Body of pancreas (tissue), 4 donors: ENCODE measurements at regions not wholly inside any gene's neighbourhood (a gene's known extent, or its start where the extent isn't known, plus 50 kb on each side); places are given as distances from the start of the nearest gene placed in this dataset.
A peak's percentile ranks its signal among the peaks of the same experiment; 100 is the strongest.

Source experiments
- ATAC-seq: fragments of 150-250 bp; one replicate; pipeline ENCODE4 v1.9.1; 2016
- DNase-seq, 4 donors: peaks; one replicate each; pipeline ENCODE4 v3.0.0-alpha.2; 2019
- H3K27ac ChIP-seq, 4 donors: fragments of 200-600 bp; sonication (generic); 1 replicate in 3 of 4; 2 replicates in 1 of 4; pipeline versions ENCODE4 v1.5.1 to v1.6.1; 2016 to 2019; ENCODE audit warnings: mild to moderate bottlenecking in 1 of 4, mixed read lengths in 1 of 4, moderate library complexity in 1 of 4
- H3K27me3 ChIP-seq, 2 donors: fragments of 200-600 bp; sonication (generic); one replicate each; pipeline ENCODE4 v1.6.0; 2016; ENCODE audit warnings: mild to moderate bottlenecking in 1 of 2
- H3K36me3 ChIP-seq, 2 donors: fragments of 200-600 bp; sonication (generic); replicated peaks in 1 of 2; 2 replicates each; pipeline ENCODE4 v1.5.1; 2016; ENCODE audit warnings: low read depth in 2 of 2; ENCODE audit not compliant: insufficient read depth in 1 of 2
- H3K4me1 ChIP-seq: fragments of 200-600 bp; sonication (generic); one replicate; pipeline ENCODE4 v1.6.0; 2016
- H3K4me3 ChIP-seq, 2 donors: fragments of 200-600 bp; sonication (generic); 1 replicate in 1 of 2; 2 replicates in 1 of 2; pipeline ENCODE4 v1.5.1; 2016 to 2019
- H3K9me3 ChIP-seq, 3 donors: fragments of 200-600 bp; sonication (generic); 1 replicate in 2 of 3; 2 replicates in 1 of 3; pipeline ENCODE4 v1.5.1; 2016
- CTCF ChIP-seq, 7 experiments: fragments of 450-650 bp in 4 of 7; fragments of 200-600 bp in 3 of 7; sonication (generic) in 3 of 7; IDR thresholded peaks; one replicate each; pipeline ENCODE4 v1.5.1; 2016 to 2019; ENCODE audit warnings: antibody characterized with exemption in 7 of 7
- POLR2A ChIP-seq, 3 donors: fragments of 450-650 bp; IDR thresholded peaks; one replicate each; pipeline ENCODE4 v1.6.1; 2016; ENCODE audit warnings: antibody characterized with exemption in 3 of 3, mild to moderate bottlenecking in 2 of 3
- WGBS, 2 donors: methylation state at CpG; one replicate each; pipeline ENCODE4 v1.1.5; 2017; 5-methylcytosine and 5-hydroxymethylcytosine counted together
- intact Hi-C: fragments of 100-400 bp; cut with DNase I; formaldehyde crosslinking; loops from one replicate; pipeline ENCODE4 v1.15.1; 2023

- DNase-seq, result no peak
- Histone ChIP-seq H3K4me1 (no peaks in the 10 kb centered on the region), H3K36me3 (no peaks in the 10 kb centered on the region), H3K4me3 (no peak overlapping the region), H3K27me3 (no peaks in the 10 kb centered on the region), H3K27ac (no peak overlapping the region), H3K9me3 (no peaks in the 10 kb centered on the region)
- WGBS, 2 donors, result 90 to 91% methylated on average over 10 of the region's 10 CpGs
- ATAC-seq, result no peak
- intact Hi-C loops, result no loop called here
- TF ChIP-seq POLR2A (IDR thresholded peaks at IDR 0.05) (no peak), CTCF (IDR thresholded peaks at IDR 0.05) (no peak)
Observed at GRCh38 chr2:64837116-64837731, 152.0 kb upstream of the SLC1A4 start.

DNA sequence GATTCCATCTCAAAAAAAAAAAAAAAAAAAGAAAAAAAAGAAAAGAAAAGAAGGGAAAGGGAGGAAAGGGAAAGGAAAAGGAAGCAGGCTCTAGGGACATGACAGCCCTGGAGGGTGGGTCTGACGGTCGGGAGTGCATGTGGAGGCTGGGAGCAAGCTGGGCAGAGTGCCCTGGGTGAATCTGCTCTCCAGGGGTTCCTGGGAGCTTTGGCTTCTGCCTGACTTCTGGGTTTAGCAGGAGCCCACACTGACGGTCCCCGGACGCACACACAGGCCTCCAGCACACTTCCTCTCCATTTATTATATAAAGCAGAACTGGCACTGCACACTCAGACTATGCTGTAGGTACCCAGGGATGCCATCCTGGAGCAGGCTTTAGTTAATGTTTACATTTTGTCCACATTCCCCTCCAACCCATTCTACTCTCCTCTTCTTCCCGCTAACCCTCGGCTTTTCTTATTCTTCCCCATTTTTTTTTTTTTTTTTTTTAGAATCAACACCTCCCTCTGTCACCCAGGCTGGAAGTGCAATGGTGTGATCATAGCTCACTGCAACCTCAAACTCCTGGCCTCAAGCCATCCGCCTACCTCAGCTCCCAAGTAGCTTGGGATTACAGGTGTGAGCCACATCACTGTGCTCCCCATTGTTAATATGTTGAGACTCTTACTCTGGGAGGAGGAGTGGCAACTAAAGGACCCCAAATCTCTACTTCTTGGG is 151.1 kb upstream of the SLC1A4 start:
- DNase-seq, result peak in 1 of 4 donors; percentile 54
- 56 to 83% methylated on average over 8 of the region's 8 CpGs for WGBS, 2 donors
- Histone ChIP-seq H3K9me3 (no peaks in the 10 kb centered on the region), H3K27ac (no peak overlapping the region), H3K4me1 (no peaks in the 10 kb centered on the region), H3K4me3 (no peak overlapping the region), H3K36me3 (no peaks in the 10 kb centered on the region), H3K27me3 (no peaks in the 10 kb centered on the region)
- TF ChIP-seq CTCF (IDR thresholded peaks at IDR 0.05) (no peak), POLR2A (IDR thresholded peaks at IDR 0.05) (no peak)
- intact Hi-C loops, result no loop called here
- peak; percentile 13 for ATAC-seq

DNA sequence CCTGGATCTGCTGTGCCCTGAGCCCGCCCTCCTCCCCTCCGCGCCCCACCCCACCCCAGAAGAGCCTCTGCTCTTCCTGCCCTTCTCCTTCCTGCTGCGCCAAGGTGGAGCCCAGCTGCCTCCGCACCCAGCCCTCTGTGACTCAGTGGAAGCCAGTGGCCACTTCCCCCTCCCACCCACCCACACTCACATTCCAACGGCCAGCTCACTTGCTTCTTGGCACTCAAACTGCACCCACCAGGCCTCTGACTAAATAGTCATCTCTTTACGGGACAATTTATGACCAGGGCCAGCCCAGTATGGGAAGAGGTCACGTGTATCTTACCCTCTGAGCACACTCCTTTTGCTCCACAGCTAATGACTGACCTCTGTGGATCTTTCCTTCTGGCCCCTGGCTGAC is 150.4 kb upstream of the SLC1A4 start:
- no peaks in the 10 kb centered on the region for H3K4me1 ChIP-seq
- H3K9me3 ChIP-seq, result no peaks in the 10 kb centered on the region
- DNase-seq (peak in 1 of 4 donors; percentile 40), ATAC-seq (no peak)
- no peak overlapping the region for H3K27ac ChIP-seq
- H3K36me3 ChIP-seq, result no peaks in the 10 kb centered on the region
- no peak overlapping the region for H3K4me3 ChIP-seq
- intact Hi-C loops, result no loop called here
- H3K27me3 ChIP-seq, result no peaks in the 10 kb centered on the region
- WGBS, 2 donors, result 69 to 72% methylated on average over 8 of the region's 8 CpGs
- TF ChIP-seq POLR2A (IDR thresholded peaks at IDR 0.05) (no peak), CTCF (IDR thresholded peaks at IDR 0.05) (no peak)

- Histone ChIP-seq H3K4me3 (no peak overlapping the region), H3K36me3 (no peaks in the 10 kb centered on the region), H3K9me3 (no peaks in the 10 kb centered on the region), H3K27me3 (no peaks in the 10 kb centered on the region), H3K4me1 (no peaks in the 10 kb centered on the region), H3K27ac (peak overlapping the region in 1 of 4 donors; percentile 29)
- TF ChIP-seq CTCF (IDR thresholded peaks at IDR 0.05) (no peak), POLR2A (IDR thresholded peaks at IDR 0.05) (no peak)
- ATAC-seq (no peak), DNase-seq (no peak)
- WGBS, 2 donors, result 77 to 86% methylated on average over 6 of the region's 6 CpGs
- intact Hi-C loops, result no loop called here
Observed at GRCh38 chr2:64839844-64840243, 149.4 kb upstream of the SLC1A4 start.
